HG03442 (cell line): ENCODE measurements at regions not wholly inside any gene's neighbourhood (a gene's known extent, or its start where the extent isn't known, plus 50 kb on each side); places are given as distances from the start of the nearest gene placed in this dataset.

Experiments used
- ATAC-seq: cut with Tn5 transposase; IDR thresholded peaks from one replicate; pipeline ENCODE4 v1.9.1; 2021; ENCODE audit warnings: mild to moderate bottlenecking, moderate library complexity; ENCODE audit not compliant: unreplicated experiment

- peak; percentile 1 for ATAC-seq
Measured at GRCh38 chr1:219774386-219774785, 154.0 kb downstream of the SLC30A10 start.

DNA sequence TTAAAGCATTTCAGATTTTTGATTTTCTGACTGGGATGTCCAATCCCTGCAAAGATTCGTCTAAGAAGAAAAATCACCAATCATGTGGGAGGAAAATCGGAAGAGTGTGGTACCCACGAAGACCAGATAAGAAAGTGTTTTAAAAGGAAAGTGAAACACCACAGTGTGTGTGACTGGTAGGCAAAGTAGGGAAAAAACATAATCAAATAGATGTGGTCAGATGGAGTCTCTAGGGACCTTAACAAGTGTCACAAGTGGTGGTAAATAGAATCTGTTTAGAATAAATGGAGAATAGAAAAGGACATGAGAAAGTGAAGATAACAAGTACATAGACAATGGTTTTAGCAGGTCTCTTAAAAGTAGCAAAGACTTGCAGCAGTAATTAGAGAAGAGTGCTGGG is 154.6 kb downstream of the SLC30A10 start:
- peak; percentile 100 for ATAC-seq

GRCh38 chr1:219773110-219773509 is 155.2 kb downstream of the SLC30A10 start:
- ATAC-seq = no peak

DNA sequence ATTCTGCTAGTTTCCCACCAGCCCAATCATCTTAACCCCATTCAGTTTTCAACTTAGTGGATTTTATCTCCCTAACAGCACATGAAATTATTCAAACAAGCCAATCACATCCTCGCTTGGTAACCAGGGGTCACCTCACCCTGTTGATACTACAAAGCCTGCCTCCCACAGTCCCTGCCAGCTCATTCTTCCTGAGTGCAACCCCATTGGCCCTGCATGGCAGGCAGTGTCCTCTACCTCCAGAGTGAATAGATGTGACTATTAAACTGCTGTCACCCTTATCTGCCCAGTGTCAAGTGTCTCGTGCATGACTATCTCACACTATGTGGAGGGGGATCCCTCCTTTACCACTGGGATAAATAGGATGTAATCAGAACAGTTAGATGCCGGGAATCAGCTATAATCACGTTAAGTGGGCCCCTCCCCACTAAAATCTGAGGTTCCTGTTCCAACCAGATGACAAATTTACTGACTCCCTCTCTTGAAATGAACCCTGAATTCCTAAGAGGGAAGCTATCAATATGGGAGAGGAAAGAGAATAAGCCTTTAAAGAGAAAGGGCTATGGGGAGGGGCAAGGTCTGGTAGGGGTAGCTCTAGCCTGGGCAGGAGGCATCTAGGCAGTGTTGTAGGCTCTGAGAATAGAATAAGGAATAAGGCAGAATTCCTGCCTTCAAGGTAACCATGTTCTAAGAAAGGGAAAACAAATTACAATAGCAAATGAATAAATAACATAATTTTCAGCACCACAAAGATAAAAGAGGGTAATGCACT is 155.9 kb downstream of the SLC30A10 start:
- ATAC-seq = no peak

DNA sequence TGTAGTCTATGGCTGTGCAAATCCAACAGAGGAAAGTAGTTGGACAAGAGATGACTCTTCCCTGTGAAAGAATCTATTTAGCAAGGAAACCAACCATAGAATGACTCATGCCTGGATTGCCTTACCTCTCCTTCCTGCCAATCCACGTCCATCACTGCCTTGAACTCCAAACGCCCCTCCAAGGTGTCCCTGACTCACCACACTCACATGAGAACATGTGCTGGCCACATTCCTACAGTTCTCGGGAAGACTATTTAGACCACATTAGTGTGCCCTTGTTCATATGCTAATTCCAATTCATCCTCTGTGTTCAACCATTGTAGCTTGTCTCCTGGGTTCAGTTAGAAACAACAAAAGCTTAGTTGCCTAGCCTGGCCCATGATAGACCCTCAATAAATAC is 157.3 kb downstream of the SLC30A10 start:
- ATAC-seq = no peak

- ATAC-seq = no peak
Measured at GRCh38 chr1:219763321-219763720, 150.4 kb upstream of the ZC3H11B start.

GRCh38 chr1:219761208-219761860 is 148.4 kb upstream of the ZC3H11B start:
- ATAC-seq = no peak

DNA sequence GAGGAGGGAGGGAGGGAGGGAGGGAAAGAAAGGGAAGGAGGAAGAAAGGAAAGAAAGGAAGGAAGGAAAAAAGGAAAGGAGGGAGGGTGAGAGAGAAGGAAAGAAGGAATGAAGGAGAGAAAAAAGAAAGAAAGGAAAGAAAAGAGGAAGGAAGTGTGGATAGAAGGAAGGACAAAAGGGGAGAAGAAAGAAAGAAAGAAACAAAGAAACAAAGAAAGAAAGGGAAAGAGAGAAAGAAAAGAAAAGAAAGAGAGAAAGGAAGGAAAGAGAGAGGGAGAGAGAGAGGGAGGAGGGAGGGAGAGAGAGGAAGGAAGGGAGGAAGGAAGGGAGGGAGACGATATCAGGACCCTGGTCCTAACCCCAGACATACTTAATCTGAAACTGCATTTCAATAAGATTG is 146.2 kb upstream of the ZC3H11B start:
- ATAC-seq = no peak

DNA sequence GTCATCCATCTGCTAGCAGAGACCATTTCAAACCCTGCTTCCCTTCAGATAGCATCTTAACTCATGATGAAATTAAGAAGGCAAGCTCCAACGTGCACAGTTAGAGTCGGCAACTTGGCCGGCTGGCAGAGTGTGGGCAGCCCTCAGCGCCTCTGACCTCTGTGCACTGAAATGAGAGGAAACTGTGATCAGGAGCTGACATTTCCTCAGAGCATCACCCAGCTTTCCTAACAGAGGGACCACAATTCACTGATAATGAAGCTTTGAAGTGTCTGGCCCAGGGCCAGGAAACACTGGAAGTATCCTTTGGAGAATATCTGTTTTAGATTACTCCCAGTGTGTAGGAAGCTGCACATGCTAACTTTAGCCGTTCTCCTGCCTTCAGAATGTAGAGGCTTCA is 145.0 kb upstream of the ZC3H11B start:
- ATAC-seq = no peak

DNA sequence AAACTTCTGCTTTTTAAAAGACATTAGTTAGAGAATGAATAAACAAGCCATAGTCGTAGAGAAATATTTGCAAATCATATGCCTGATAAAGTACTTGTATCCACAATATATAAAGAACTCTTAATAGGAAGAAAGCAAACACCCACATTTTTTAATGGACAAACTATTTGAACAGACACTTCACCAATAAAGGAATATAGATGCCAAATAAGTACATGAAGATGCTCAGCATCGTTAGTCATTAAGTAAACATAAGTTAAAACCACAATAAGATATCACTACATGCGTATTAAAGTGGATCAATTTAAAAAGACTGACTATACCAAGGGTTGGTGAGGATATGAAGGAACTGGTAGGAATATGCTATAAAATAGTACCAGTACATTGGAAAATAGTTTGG is 142.3 kb upstream of the ZC3H11B start:
- no peak for ATAC-seq

- no peak for ATAC-seq
Measured at GRCh38 chr1:219754767-219755166, 141.9 kb upstream of the ZC3H11B start.

DNA sequence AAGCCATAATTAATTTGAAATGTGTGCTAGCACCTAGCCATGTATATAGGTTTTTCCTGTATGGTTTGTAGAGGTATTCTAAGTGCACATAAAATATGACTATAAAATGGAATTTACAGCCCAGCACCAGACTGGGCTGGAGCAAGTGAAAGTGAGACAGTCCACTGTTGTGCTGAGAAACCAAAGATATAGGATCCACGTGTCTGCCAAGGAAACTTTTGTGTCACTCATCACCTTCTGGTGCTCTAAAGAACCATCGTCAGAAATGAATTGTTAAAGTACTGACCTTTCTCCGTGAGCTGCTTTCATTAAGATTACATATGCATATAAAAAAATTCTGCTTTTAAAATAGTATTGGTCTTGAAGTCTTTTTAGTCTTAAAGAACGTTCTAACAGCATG is 141.0 kb upstream of the ZC3H11B start:
- no peak for ATAC-seq

DNA sequence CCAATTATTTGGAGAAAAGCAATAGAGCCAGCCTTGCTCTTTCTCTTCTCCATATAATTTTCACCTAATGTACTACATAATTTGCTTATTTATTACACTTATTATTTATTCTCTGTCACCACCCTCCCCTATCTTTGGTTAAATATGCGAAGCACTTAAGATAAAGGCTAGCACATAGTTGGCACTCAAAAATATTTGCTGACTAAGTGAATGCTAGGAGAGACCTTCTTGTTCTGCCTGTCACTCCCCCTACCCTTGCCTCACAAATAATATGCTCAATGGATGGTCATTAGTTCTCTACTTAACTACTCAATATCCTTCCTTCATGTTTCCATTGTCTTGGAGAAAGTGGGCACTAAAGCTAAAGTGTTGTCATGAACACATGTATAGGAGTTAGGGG is 139.7 kb upstream of the ZC3H11B start:
- no peak for ATAC-seq

DNA sequence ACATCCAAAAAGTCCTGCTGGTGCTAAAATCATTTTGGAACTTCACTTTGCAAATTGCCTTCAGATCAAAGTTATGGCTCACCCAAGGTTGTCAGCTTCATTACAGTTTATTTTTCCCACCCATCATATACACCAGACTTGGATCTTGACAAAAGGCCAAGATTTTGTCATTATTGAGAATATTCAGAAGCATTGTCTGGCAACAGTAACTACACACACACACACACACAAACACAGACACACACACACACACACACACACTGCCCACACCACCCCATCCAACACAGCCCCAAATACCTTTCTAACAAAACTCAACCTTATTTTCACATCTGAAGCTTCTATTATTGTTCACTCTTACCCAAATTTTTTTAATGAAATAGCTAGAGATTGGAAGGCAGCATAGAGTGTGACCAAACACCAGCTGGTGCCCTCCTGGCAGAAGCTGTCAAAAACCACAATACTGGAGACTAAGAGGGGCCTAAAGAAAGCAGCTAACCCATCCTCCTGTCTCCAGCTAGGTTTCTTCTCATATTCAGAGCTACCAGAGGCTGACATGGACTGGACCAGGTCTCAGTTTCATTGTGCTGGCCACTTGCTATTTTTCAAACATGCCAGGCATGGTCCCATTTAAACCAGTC is 139.1 kb upstream of the ZC3H11B start:
- ATAC-seq = no peak

- ATAC-seq = no peak
Measured at GRCh38 chr1:219749370-219749769, 136.5 kb upstream of the ZC3H11B start.

DNA sequence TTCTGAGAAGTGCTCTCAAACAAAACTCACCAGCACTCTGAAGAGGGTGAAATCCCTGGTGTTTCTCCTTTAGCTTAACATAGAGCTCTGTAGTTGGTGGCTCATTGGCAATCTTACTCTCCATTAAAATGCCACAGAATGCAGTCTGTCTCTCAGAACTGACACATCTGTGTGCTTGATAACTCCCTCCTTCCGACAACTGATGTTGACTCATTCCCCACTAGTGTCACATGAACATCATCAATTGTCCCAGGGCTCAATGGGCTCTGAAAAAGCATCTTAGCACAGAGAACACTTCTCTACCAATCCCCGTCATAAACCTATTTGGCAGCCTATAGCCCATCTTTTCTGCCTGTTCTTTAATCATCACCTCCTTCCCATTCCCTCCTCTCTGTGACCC is 133.2 kb upstream of the ZC3H11B start:
- ATAC-seq = no peak

- ATAC-seq = no peak
Measured at GRCh38 chr1:219744652-219745469, 132.0 kb upstream of the ZC3H11B start.

DNA sequence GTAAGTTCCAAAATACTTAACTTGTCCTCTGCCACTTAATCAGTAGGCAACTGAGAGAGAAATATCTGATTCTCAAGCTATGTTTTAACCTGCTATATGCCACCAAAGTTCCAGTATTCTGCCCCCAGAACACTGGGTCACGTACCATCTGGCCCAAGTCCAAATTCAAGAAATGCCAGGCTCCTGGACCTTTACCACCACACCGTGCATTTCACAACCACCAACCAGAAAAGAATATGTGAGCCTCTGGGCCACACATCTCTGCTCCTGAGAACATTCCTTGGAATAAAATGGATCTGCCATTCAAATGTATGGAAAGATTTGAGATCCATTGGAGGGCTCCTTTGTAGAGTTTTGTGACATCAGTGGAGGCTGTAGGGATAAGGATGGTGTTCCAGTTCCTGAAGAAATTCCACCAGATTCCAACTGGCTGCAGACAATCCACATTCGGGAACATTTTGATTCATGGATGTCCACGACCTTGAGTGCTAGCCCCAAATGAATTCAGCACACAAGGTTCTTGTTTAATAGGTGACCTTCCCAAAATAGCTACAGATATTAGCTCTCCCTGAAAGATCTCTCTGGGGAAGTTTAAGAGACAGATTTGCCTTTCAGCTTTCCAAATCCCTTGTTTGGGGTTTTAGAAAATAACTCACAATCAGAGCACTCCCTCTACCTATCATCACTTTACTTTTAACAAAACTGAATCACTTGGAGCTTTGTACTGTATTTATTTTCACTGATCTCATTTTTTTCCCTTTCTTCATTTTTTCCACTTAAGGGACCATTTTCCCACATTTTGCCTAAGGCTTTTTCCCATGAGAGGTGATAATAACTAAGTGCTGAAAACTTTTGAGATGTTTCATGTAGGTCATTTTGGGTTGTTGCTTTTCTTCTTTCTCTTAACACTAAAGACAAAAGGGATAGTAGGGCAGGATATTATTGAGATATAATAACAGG is 128.4 kb upstream of the ZC3H11B start:
- no peak for ATAC-seq

- ATAC-seq = no peak
Measured at GRCh38 chr1:219733511-219734174, 120.7 kb upstream of the ZC3H11B start.
